H1 (cell line): ENCODE measurements at regions not wholly inside any gene's neighbourhood (a gene's known extent, or its start where the extent isn't known, plus 50 kb on each side); places are given as distances from the start of the nearest gene placed in this dataset.

Experiments
- CTCF ChIA-PET: fragments of 300-600 bp; sonication (Branson Sonifier 250); formaldehyde crosslinking; loops from one replicate; lab custom pipeline; 2021; ENCODE audit not compliant: partially characterized antibody; lab: Charles Lee
- POLR2A ChIA-PET: fragments of 300-600 bp; sonication (Branson Sonifier 250); formaldehyde crosslinking; loops from one replicate; lab custom pipeline; 2021; ENCODE audit warnings: inconsistent platforms; ENCODE audit not compliant: partially characterized antibody; lab: Charles Lee
- DNase-seq, 2 experiments: peaks; one replicate each; pipeline versions ENCODE4 v3.0.0 to v3.0.0-alpha.2; 2010 to 2022; ENCODE audit warnings: low spot score in 2 of 2, low read depth in 1 of 2, mixed read lengths in 1 of 2
- FAIRE-seq: peaks from 2 replicates; lab custom pipeline; 2011; peaks lifted over from hg19 to GRCh38; lab: Jason Lieb, UNC
- H2AFZ ChIP-seq: 2 replicates; pipeline ENCODE4 v1.8.1; 2012; ENCODE audit warnings: low read length, inconsistent platforms
- H2AK5ac ChIP-seq: 2 replicates; pipeline ENCODE4 v1.6.1; 2013; ENCODE audit warnings: low read depth, low read length
- H2BK120ac ChIP-seq: replicated peaks from 2 replicates; pipeline ENCODE3; 2013; ENCODE audit warnings: low read depth, low read length, inconsistent platforms
- H2BK12ac ChIP-seq: 2 replicates; pipeline ENCODE4 v1.6.1; 2013; ENCODE audit warnings: low read depth, low read length
- H2BK15ac ChIP-seq: 2 replicates; pipeline ENCODE4 v1.6.1; 2013; ENCODE audit warnings: low read length
- H2BK20ac ChIP-seq: 2 replicates; pipeline ENCODE4 v1.6.1; 2013; ENCODE audit warnings: low read length
- H2BK5ac ChIP-seq: 2 replicates; pipeline ENCODE4 v1.6.1; 2013; ENCODE audit warnings: low read depth, low read length
- H3K14ac ChIP-seq: 2 replicates; pipeline ENCODE4 v1.6.1; 2013; ENCODE audit warnings: inconsistent platforms; ENCODE audit not compliant: insufficient read length
- H3K18ac ChIP-seq: 2 replicates; pipeline ENCODE4 v1.6.1; 2013; ENCODE audit warnings: low read length; ENCODE audit errors: extremely low read depth
- H3K23ac ChIP-seq: 2 replicates; pipeline ENCODE4 v1.6.1; 2013; ENCODE audit warnings: inconsistent platforms; ENCODE audit not compliant: insufficient read length
- H3K23me2 ChIP-seq: 2 replicates; pipeline ENCODE4 v1.6.1; 2013; ENCODE audit warnings: low read depth, low read length
- H3K27ac ChIP-seq: 2 replicates; pipeline ENCODE4 v1.6.1; 2011; ENCODE audit warnings: low read depth, low read length, inconsistent platforms
- H3K27me3 ChIP-seq, 4 experiments: replicated peaks in 1 of 4; 1 replicate in 1 of 4; 2 replicates in 3 of 4; pipeline versions ENCODE4 v1.6.1 to v1.8.1; 2011 to 2013; ENCODE audit warnings: low read length in 3 of 4, mild to moderate bottlenecking in 3 of 4, inconsistent platforms in 2 of 4, mixed read lengths in 2 of 4, moderate library complexity in 1 of 4; ENCODE audit not compliant: control insufficient read depth in 3 of 4, insufficient read depth in 3 of 4; ENCODE audit errors: extremely low read depth in 1 of 4
- H3K36me3 ChIP-seq, 4 experiments: 2 replicates each; pipeline versions ENCODE4 v1.6.1 to v1.8.1; 2011 to 2013; ENCODE audit warnings: mild to moderate bottlenecking in 4 of 4, low read length in 3 of 4, moderate library complexity in 2 of 4, control low read depth in 1 of 4, inconsistent platforms in 1 of 4; ENCODE audit not compliant: insufficient read depth in 4 of 4, control insufficient read depth in 2 of 4
- H3K4ac ChIP-seq: replicated peaks from 2 replicates; pipeline ENCODE3; 2013; ENCODE audit warnings: low read length, low read depth, mixed read lengths, inconsistent platforms; ENCODE audit not compliant: insufficient read length
- H3K4me1 ChIP-seq, 4 experiments: replicated peaks in 1 of 4; 1 replicate in 1 of 4; 2 replicates in 3 of 4; pipeline versions ENCODE4 v1.6.1 to v1.8.1; 2011 to 2013; ENCODE audit warnings: low read length in 3 of 4, inconsistent platforms in 2 of 4, mixed read lengths in 1 of 4; ENCODE audit not compliant: insufficient read depth in 4 of 4, control insufficient read depth in 3 of 4
- H3K4me2 ChIP-seq, 2 experiments: 2 replicates each; pipeline versions ENCODE4 v1.6.1 to v1.8.1; 2011 to 2013; ENCODE audit warnings: low read depth in 2 of 2, low read length in 2 of 2, control low read depth in 1 of 2, inconsistent platforms in 1 of 2, mild to moderate bottlenecking in 1 of 2; ENCODE audit not compliant: insufficient read depth in 1 of 2
- H3K4me3 ChIP-seq, 4 experiments: fragments of 200-600, 300-600 bp in 1 of 4; sonication (generic), shearing (Covaris generic), sonication (Bioruptor Twin) in 1 of 4; 2 replicates each; pipeline versions ENCODE4 v1.5.1 to v1.8.1; 2011 to 2016; ENCODE audit warnings: low read length in 4 of 4, low read depth in 3 of 4, control low read depth in 2 of 4, inconsistent platforms in 2 of 4, mild to moderate bottlenecking in 2 of 4, mixed read lengths in 1 of 4, moderate library complexity in 1 of 4; ENCODE audit not compliant: insufficient read depth in 2 of 4; ENCODE audit errors: extremely low read depth in 1 of 4
- H3K56ac ChIP-seq: replicated peaks from 2 replicates; pipeline ENCODE3; 2013; ENCODE audit warnings: low read depth, mild to moderate bottlenecking, mixed read lengths, low read length, inconsistent platforms; ENCODE audit not compliant: insufficient read length
- H3K79me1 ChIP-seq: 2 replicates; pipeline ENCODE4 v1.6.1; 2013; ENCODE audit warnings: low read depth, low read length, control low read depth
- H3K79me2 ChIP-seq, 2 experiments: 2 replicates each; pipeline versions ENCODE4 v1.6.1 to v1.8.1; 2012 to 2013; ENCODE audit warnings: low read length in 2 of 2, mild to moderate bottlenecking in 2 of 2, inconsistent platforms in 1 of 2; ENCODE audit not compliant: insufficient read depth in 2 of 2, control insufficient read depth in 1 of 2
- H3K9ac ChIP-seq, 4 experiments: replicated peaks in 1 of 4; 1 replicate in 1 of 4; 2 replicates in 3 of 4; pipeline versions ENCODE4 v1.6.1 to v1.8.1; 2011 to 2013; ENCODE audit warnings: low read depth in 3 of 4, low read length in 3 of 4, control low read depth in 2 of 4, mild to moderate bottlenecking in 2 of 4, moderate library complexity in 2 of 4, inconsistent platforms in 1 of 4; ENCODE audit errors: extremely low read depth in 1 of 4
- H3K9me3 ChIP-seq, 2 experiments: 2 replicates each; pipeline versions ENCODE4 v1.6.1 to v1.8.1; 2012 to 2013; ENCODE audit warnings: mild to moderate bottlenecking in 2 of 2, moderate library complexity in 2 of 2, control low read depth in 1 of 2, inconsistent platforms in 1 of 2, low read depth in 1 of 2, low read length in 1 of 2, mixed read lengths in 1 of 2; ENCODE audit not compliant: insufficient read depth in 2 of 2
- H4K20me1 ChIP-seq, 2 experiments: replicated peaks in 1 of 2; 2 replicates each; pipeline versions ENCODE3 to v1.8.1; 2011 to 2013; ENCODE audit warnings: inconsistent platforms in 2 of 2, low read length in 2 of 2, mild to moderate bottlenecking in 1 of 2; ENCODE audit not compliant: insufficient read depth in 2 of 2, control insufficient read depth in 1 of 2
- H4K5ac ChIP-seq: 2 replicates; pipeline ENCODE4 v1.6.1; 2013; ENCODE audit warnings: low read length, low read depth, mixed read lengths, inconsistent platforms; ENCODE audit not compliant: insufficient read length
- H4K8ac ChIP-seq: 2 replicates; pipeline ENCODE4 v1.8.0; 2013; ENCODE audit warnings: mild to moderate bottlenecking, moderate library complexity, low read length, inconsistent platforms; ENCODE audit not compliant: insufficient read depth; ENCODE audit errors: extremely low read depth
- H4K91ac ChIP-seq: replicated peaks from 2 replicates; pipeline ENCODE3; 2013; ENCODE audit warnings: low read length, mixed read lengths, inconsistent platforms; ENCODE audit not compliant: insufficient read length
- CREB1 ChIP-seq: IDR thresholded peaks from 2 replicates; pipeline ENCODE4 v1.6.1; 2012; ENCODE audit warnings: inconsistent platforms
- JUND ChIP-seq: IDR thresholded peaks from 2 replicates; pipeline ENCODE4 v1.6.1; 2011; ENCODE audit warnings: mild to moderate bottlenecking, improper control_type of control experiment, low read length
- KDM1A ChIP-seq: fragments of 200-600, 300-600 bp; sonication (generic); IDR thresholded peaks from 2 replicates; pipeline ENCODE4 v1.7.1; 2016; ENCODE audit warnings: mild to moderate bottlenecking, low read length, borderline replicate concordance
- NRF1 ChIP-seq: IDR thresholded peaks from 2 replicates; pipeline ENCODE4 v1.6.1; 2011; ENCODE audit warnings: mild to moderate bottlenecking, low read depth, low read length, improper control_type of control experiment
- SUZ12 ChIP-seq: fragments of 200-600 bp; sonication (generic); IDR thresholded peaks from 2 replicates; pipeline ENCODE4 v1.6.1; 2012; ENCODE audit warnings: mild to moderate bottlenecking, inconsistent platforms, low read length, moderate library complexity, mixed read lengths
- WGBS, 2 experiments: shearing (Covaris generic) in 1 of 2; methylation state at CpG; one replicate each; pipeline versions ENCODE4 v1.1.6 to v1.1.7; 2013 to 2015; ENCODE audit warnings: low lambda C conversion rate in 2 of 2, mixed read lengths in 2 of 2, inconsistent platforms in 1 of 2, low coverage in 1 of 2, missing lambda C conversion rate in 1 of 2; ENCODE audit not compliant: insufficient replicate concordance in 2 of 2, insufficient coverage in 1 of 2, insufficient read length in 1 of 2; ENCODE audit errors: extremely low coverage in 1 of 2, missing lambda C conversion rate in 1 of 2; 5-methylcytosine and 5-hydroxymethylcytosine counted together

DNA sequence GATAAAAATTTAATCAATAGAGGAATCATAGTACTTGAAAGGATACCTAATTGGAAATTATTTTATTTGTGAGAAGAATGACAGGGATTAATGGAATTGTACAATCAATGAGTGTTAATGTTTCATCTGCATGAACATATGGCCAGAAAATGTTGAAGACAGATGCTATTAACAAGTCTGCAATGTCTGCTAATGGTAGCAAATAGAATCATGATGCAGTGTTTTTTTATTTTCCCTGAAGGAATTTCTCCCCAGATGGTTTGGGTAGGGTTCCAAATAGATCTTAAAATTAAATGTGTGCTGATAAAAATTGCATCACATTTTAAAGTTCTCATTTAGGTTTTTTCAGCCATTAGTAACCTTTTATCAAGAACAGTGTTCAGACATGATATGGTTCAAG lies 291.3 kb upstream of the TRAM1L1 start (continued):
- no peak for TF ChIP-seq JUND

GRCh38 chr4:117378942-117379341 lies 293.6 kb upstream of the TRAM1L1 start:
- Histone ChIP-seq H3K23ac (no peak overlapping the region), H2BK20ac (no peak overlapping the region), H2BK15ac (no peak overlapping the region), H3K79me2 (no peaks in the 10 kb centered on the region), H2AFZ (no peak overlapping the region), H2AK5ac (no peak overlapping the region), H3K18ac (no peak overlapping the region), H3K9me3 (no peaks in the 10 kb centered on the region), H4K5ac (no peak overlapping the region), H3K36me3 (no peaks in the 10 kb centered on the region), H2BK120ac (no peak overlapping the region), H3K4me3 (no peak overlapping the region), H3K9ac (no peak overlapping the region), H3K4me1 (no peaks in the 10 kb centered on the region), H3K79me1 (no peaks in the 10 kb centered on the region), H2BK12ac (no peak overlapping the region), H3K27ac (no peak overlapping the region), H3K4me2 (no peak overlapping the region), H4K20me1 (no peaks in the 10 kb centered on the region), H3K14ac (no peak overlapping the region), H3K4ac (no peak overlapping the region), H4K91ac (no peak overlapping the region), H3K27me3 (no peaks in the 10 kb centered on the region), H2BK5ac (no peak overlapping the region), H3K56ac (no peak overlapping the region), H3K23me2 (no peaks in the 10 kb centered on the region), H4K8ac (no peak overlapping the region)
- ChIA-PET CTCF (no interaction called here), POLR2A (no interaction called here)
- no peak for FAIRE-seq
- no peak for DNase-seq
- WGBS, 2 experiments: 93% methylated on average over 7 of the region's 7 CpGs; no CpG with 5 or more reads in 1 of the 2 experiments
- no peak for TF ChIP-seq NRF1
- TF ChIP-seq KDM1A: no peak
- no peak for TF ChIP-seq CREB1
- TF ChIP-seq SUZ12: no peak
